B cell (primary cell): ENCODE measurements at regions not wholly inside any gene's neighbourhood (a gene's known extent, or its start where the extent isn't known, plus 50 kb on each side); places are given as distances from the start of the nearest gene placed in this dataset.

Source experiments
- CTCF ChIP-seq: fragments of 200-600 bp; IDR thresholded peaks from one replicate; pipeline ENCODE4 v1.8.0; 2022; ENCODE audit warnings: antibody characterized with exemption, mild to moderate bottlenecking
- EZH2 ChIP-seq: IDR thresholded peaks from 2 replicates; pipeline ENCODE4 v1.6.1; 2012; ENCODE audit warnings: borderline replicate concordance, low read depth, mild to moderate bottlenecking, moderate library complexity, low read length; ENCODE audit not compliant: insufficient read depth, poor library complexity, severe bottlenecking

- TF ChIP-seq CTCF: no peak
- no peak for TF ChIP-seq EZH2
These were observed 69.8 kb upstream of the SLC7A11 start for GRCh38 chr4:138311771-138312535.
